NCI-H2171 treated with DMSO at 0.1 percent for 48 hours (cell line): ENCODE measurements at regions not wholly inside any gene's neighbourhood (a gene's known extent, or its start where the extent isn't known, plus 50 kb on each side); places are given as distances from the start of the nearest gene placed in this dataset.

Experiments used
- DNase-seq: peaks from one replicate; lab custom pipeline; 2025; lab: John Stamatoyannopoulos, UW

GRCh38 chr2:41779888-41780287, 267.9 kb upstream of the PKDCC start:
- no peak for DNase-seq

GRCh38 chr2:41782306-41783158, 265.3 kb upstream of the PKDCC start:
- peak; percentile 26 for DNase-seq

- no peak for DNase-seq
Observed at GRCh38 chr2:41784496-41784895, 263.3 kb upstream of the PKDCC start.

- no peak for DNase-seq
Observed at GRCh38 chr2:41785251-41786022, 262.4 kb upstream of the PKDCC start.

- DNase-seq: no peak
Observed at GRCh38 chr2:41791523-41791922, 256.3 kb upstream of the PKDCC start.

GRCh38 chr2:41803361-41803760, 244.5 kb upstream of the PKDCC start:
- no peak for DNase-seq

GRCh38 chr2:41806286-41806685, 241.5 kb upstream of the PKDCC start:
- DNase-seq: no peak

- DNase-seq: no peak
Observed at GRCh38 chr2:41821167-41821566, 226.7 kb upstream of the PKDCC start.

GRCh38 chr2:41826921-41827320, 220.9 kb upstream of the PKDCC start:
- no peak for DNase-seq

- DNase-seq: no peak
Observed at GRCh38 chr2:41827354-41827971, 220.4 kb upstream of the PKDCC start.

- no peak for DNase-seq
Observed at GRCh38 chr2:41828052-41828643, 219.7 kb upstream of the PKDCC start.

- no peak for DNase-seq
Observed at GRCh38 chr2:41829052-41829451, 218.8 kb upstream of the PKDCC start.

GRCh38 chr2:41830600-41830999, 217.2 kb upstream of the PKDCC start:
- no peak for DNase-seq

GRCh38 chr2:41832218-41832617, 215.6 kb upstream of the PKDCC start:
- DNase-seq: no peak

GRCh38 chr2:41835401-41835800, 212.4 kb upstream of the PKDCC start:
- no peak for DNase-seq

GRCh38 chr2:41836948-41837347, 210.9 kb upstream of the PKDCC start:
- DNase-seq: no peak

GRCh38 chr2:41837610-41838009, 210.2 kb upstream of the PKDCC start:
- DNase-seq: no peak

GRCh38 chr2:41840702-41841551, 206.9 kb upstream of the PKDCC start:
- DNase-seq: peak; percentile 98

- no peak for DNase-seq
Observed at GRCh38 chr2:41846962-41847361, 200.9 kb upstream of the PKDCC start.

GRCh38 chr2:41847744-41848441, 199.9 kb upstream of the PKDCC start:
- no peak for DNase-seq

- DNase-seq: no peak
Observed at GRCh38 chr2:41851554-41851953, 196.3 kb upstream of the PKDCC start.
